OCI-LY3 (cell line): ENCODE measurements at regions not wholly inside any gene's neighbourhood (a gene's known extent, or its start where the extent isn't known, plus 50 kb on each side); places are given as distances from the start of the nearest gene placed in this dataset.
"Not testable (repeated sequence)": the region's sequence is repeated elsewhere in the genome, so short reads cannot be mapped to it uniquely, and the experiment has no call there.

ENCODE experiments used
- H2AFZ ChIP-seq: fragments of 200-600, 300-600 bp; shearing (Covaris generic); 2 replicates; pipeline ENCODE4 v1.6.0; 2014; ENCODE audit warnings: antibody characterized with exemption, low read depth, low read length
- H3K27ac ChIP-seq: fragments of 200-600, 300-600 bp; sonication (generic); 2 replicates; pipeline ENCODE4 v1.5.1; 2014; ENCODE audit warnings: mild to moderate bottlenecking, low read length, moderate library complexity, mixed read lengths
- H3K27me3 ChIP-seq: fragments of 200-600, 300-600 bp; sonication (generic); 2 replicates; pipeline ENCODE4 v1.6.1; 2014; ENCODE audit warnings: low read depth, low read length, mixed read lengths
- H3K36me3 ChIP-seq: fragments of 200-600, 300-600 bp; sonication (generic); replicated peaks from 2 replicates; pipeline ENCODE3; 2014; ENCODE audit warnings: low read depth, low read length, mixed read lengths
- H3K4me1 ChIP-seq: fragments of 300-600, 200-600 bp; sonication (generic); 2 replicates; pipeline ENCODE4 v1.6.1; 2014; ENCODE audit warnings: low read length, mixed read lengths
- H3K4me2 ChIP-seq: fragments of 200-600, 300-600 bp; sonication (generic); 2 replicates; pipeline ENCODE4 v1.6.1; 2014; ENCODE audit warnings: low read length, mixed read lengths
- H3K4me3 ChIP-seq: fragments of 300-600, 200-600 bp; sonication (generic); 2 replicates; pipeline ENCODE4 v1.5.1; 2014; ENCODE audit warnings: antibody characterized with exemption, mild to moderate bottlenecking, low read length, moderate library complexity
- H3K79me2 ChIP-seq: fragments of 300-600, 200-600 bp; shearing (Covaris generic); 2 replicates; pipeline ENCODE4 v1.6.1; 2014; ENCODE audit warnings: mild to moderate bottlenecking, low read length, mixed read lengths
- H3K9ac ChIP-seq: fragments of 300-600, 200-600 bp; shearing (Covaris generic); 2 replicates; pipeline ENCODE4 v1.6.0; 2014; ENCODE audit warnings: mild to moderate bottlenecking, low read length, moderate library complexity
- H3K9me3 ChIP-seq: fragments of 200-600, 300-600 bp; shearing (Covaris generic); 2 replicates; pipeline ENCODE4 v1.6.1; 2014; ENCODE audit warnings: low read length, mixed read lengths; ENCODE audit not compliant: insufficient read depth
- H4K20me1 ChIP-seq: fragments of 200-600, 300-600 bp; sonication (generic); 2 replicates; pipeline ENCODE4 v1.6.1; 2016; ENCODE audit warnings: low read length, mixed read lengths; ENCODE audit not compliant: insufficient read depth
- CTCF ChIP-seq: fragments of 200-600, 300-600 bp; sonication (generic); IDR thresholded peaks from 2 replicates; pipeline ENCODE4 v1.5.1; 2014; ENCODE audit warnings: antibody characterized with exemption, low read length, low read depth
- EZH2phosphoT487 ChIP-seq: fragments of 200-600 bp; shearing (Covaris generic); IDR thresholded peaks from 2 replicates; pipeline ENCODE4 v1.6.1; 2018; ENCODE audit warnings: antibody characterized with exemption, mixed run types, low read depth

GRCh38 chr22:22376352-22376706, 131.7 kb downstream of the VPREB1 start:
- Histone ChIP-seq H3K4me1 (peaks cover 13% of the 10 kb centered on the region), H2AFZ (no peak overlapping the region), H3K4me2 (no peak overlapping the region), H3K36me3 (no peaks in the 10 kb centered on the region), H4K20me1 (no peaks in the 10 kb centered on the region), H3K79me2 (no peaks in the 10 kb centered on the region), H3K27ac (no peak overlapping the region), H3K4me3 (no peak overlapping the region), H3K27me3 (peaks cover 5% of the 10 kb centered on the region; the same call in 1 of the 2 replicates), H3K9me3 (no peaks in the 10 kb centered on the region), H3K9ac (no peak overlapping the region)
- TF ChIP-seq CTCF, result no peak
- TF ChIP-seq EZH2phosphoT487, result no peak

GRCh38 chr22:22376884-22377283, 131.7 kb downstream of the ZNF280B start:
- not testable (repeated sequence) for H3K27ac ChIP-seq, H3K36me3 ChIP-seq

GRCh38 chr22:22377335-22377734, 131.2 kb downstream of the ZNF280B start:
- Histone ChIP-seq H3K4me2 (no peak overlapping the region), H2AFZ (no peak overlapping the region), H3K9ac (no peak overlapping the region), H4K20me1 (no peaks in the 10 kb centered on the region), H3K79me2 (no peaks in the 10 kb centered on the region), H3K4me3 (no peak overlapping the region), H3K36me3 (no peaks in the 10 kb centered on the region), H3K4me1 (peaks cover 17% of the 10 kb centered on the region), H3K9me3 (no peaks in the 10 kb centered on the region), H3K27ac (no peak overlapping the region), H3K27me3 (peaks cover 5% of the 10 kb centered on the region; the same call in 1 of the 2 replicates)
- TF ChIP-seq CTCF (no peak), EZH2phosphoT487 (no peak)

More at GRCh38 chr22:22376884-22377283, 131.7 kb downstream of the ZNF280B start:
- not testable (repeated sequence) for H3K79me2 ChIP-seq, H3K4me3 ChIP-seq, H3K4me2 ChIP-seq, H3K27me3 ChIP-seq, H3K9me3 ChIP-seq, H2AFZ ChIP-seq, H4K20me1 ChIP-seq, H3K9ac ChIP-seq
- peaks cover 17% of the 10 kb centered on the region for H3K4me1 ChIP-seq

- H3K27me3 ChIP-seq, result peaks cover 3% of the 10 kb centered on the region
- no peak overlapping the region for H3K4me2 ChIP-seq
- H3K27ac ChIP-seq, result no peak overlapping the region
Observed at GRCh38 chr22:22378446-22379415, 129.8 kb downstream of the ZNF280B start.

More at GRCh38 chr22:22378446-22379415, 129.8 kb downstream of the ZNF280B start:
- Histone ChIP-seq H3K36me3 (no peaks in the 10 kb centered on the region), H3K79me2 (no peaks in the 10 kb centered on the region), H3K4me1 (peaks cover 17% of the 10 kb centered on the region), H3K9me3 (no peaks in the 10 kb centered on the region), H2AFZ (no peak overlapping the region), H3K9ac (no peak overlapping the region), H3K4me3 (no peak overlapping the region), H4K20me1 (no peaks in the 10 kb centered on the region)
- no peak for TF ChIP-seq CTCF
- TF ChIP-seq EZH2phosphoT487, result no peak
